Activated naive CD4-positive, alpha-beta T cell treated with anti-CD3 and anti-CD28 coated beads, Interleukin-2, amount 50 U/mL, for 24 hours (primary cell): ENCODE measurements at regions not wholly inside any gene's neighbourhood (a gene's known extent, or its start where the extent isn't known, plus 50 kb on each side); places are given as distances from the start of the nearest gene placed in this dataset.
"Not testable (repeated sequence)": the region's sequence is repeated elsewhere in the genome, so short reads cannot be mapped to it uniquely, and the experiment has no call there.

ENCODE experiments used
- H3K27ac Mint-ChIP-seq: one replicate; pipeline ENCODE4 v1.8.0; 2021; ENCODE audit warnings: mild to moderate bottlenecking, mixed read lengths
- H3K27me3 Mint-ChIP-seq: one replicate; pipeline ENCODE4 v1.8.0; 2021; ENCODE audit warnings: mixed read lengths
- H3K36me3 Mint-ChIP-seq: one replicate; pipeline ENCODE4 v1.8.0; 2021; ENCODE audit warnings: mixed read lengths
- H3K4me1 Mint-ChIP-seq: one replicate; pipeline ENCODE4 v1.8.0; 2021; ENCODE audit warnings: mixed read lengths
- H3K4me3 Mint-ChIP-seq: one replicate; pipeline ENCODE4 v1.8.0; 2021; ENCODE audit warnings: mild to moderate bottlenecking, mixed read lengths
- H3K9me3 Mint-ChIP-seq: one replicate; pipeline ENCODE4 v1.8.0; 2021; ENCODE audit warnings: mixed read lengths

DNA sequence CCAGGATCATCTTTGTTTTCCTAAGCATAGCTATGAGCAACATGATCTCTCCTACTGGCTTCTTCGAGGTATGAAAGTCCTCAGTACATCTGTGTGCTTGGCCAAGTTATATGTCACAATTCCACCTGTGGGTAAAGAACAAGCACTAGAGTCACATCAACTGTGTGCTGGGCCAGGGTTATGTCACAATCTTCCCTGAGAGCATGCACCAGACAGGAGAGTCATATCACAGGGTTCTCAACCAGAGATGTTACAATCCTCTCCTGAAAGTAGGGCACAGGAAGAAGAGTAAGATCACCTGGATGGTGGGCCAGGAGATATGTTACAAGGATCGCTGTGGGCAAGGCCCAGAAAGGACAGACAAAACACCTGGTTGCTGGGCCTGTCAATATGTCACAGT, 143.7 kb downstream of the ZNF675 start:
- no peaks in the 10 kb centered on the region for H3K9me3 Mint-ChIP-seq
- no peaks in the 10 kb centered on the region for H3K36me3 Mint-ChIP-seq
- no peak overlapping the region for H3K27ac Mint-ChIP-seq
- no peaks in the 10 kb centered on the region for H3K4me1 Mint-ChIP-seq
- H3K27me3 Mint-ChIP-seq: no peaks in the 10 kb centered on the region
- H3K4me3 Mint-ChIP-seq: no peak overlapping the region

DNA sequence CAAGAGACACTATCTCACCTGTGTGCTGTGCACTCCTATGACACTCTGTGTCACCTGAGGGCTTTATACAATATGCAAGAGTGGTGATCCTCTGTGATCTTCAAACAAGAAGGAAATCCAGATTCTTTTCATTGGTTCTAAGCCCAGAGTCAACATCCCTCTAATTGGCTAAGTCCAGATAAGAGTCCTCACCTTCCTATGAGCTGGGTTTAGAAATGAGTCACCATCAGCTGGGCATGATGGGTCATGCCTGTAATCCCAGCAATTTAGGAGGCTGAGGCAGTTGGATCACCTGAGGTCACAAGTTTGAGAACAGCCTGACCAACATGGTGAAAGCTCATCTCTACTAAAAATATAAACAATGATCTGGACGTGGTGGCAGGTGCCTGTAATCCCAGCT, 144.4 kb downstream of the ZNF675 start:
- Mint-ChIP-seq H3K36me3 (no peaks in the 10 kb centered on the region), H3K27me3 (peaks cover 2% of the 10 kb centered on the region), H3K9me3 (no peaks in the 10 kb centered on the region), H3K4me3 (no peak overlapping the region), H3K4me1 (no peaks in the 10 kb centered on the region), H3K27ac (no peak overlapping the region)

DNA sequence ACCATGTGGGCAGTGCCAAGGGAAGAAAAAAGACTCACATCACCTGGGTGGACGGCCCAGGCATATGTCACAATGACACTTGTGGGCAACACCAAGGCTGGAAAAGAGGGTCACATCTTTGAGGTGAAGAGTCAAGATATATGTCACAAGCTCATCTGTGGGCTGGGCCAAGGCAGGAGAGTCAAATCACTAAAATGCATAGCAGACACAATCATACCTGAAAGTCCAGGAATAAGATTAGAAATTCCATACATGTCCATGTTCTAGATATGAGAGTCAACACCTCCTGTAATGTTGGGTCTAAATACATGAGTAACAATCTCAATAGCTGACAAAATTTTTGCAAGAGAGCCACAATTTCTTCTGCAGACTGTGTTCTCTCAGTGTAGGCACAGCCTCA, 145.0 kb downstream of the ZNF675 start:
- no peaks in the 10 kb centered on the region for H3K4me1 Mint-ChIP-seq
- peaks cover 2% of the 10 kb centered on the region for H3K27me3 Mint-ChIP-seq
- H3K36me3 Mint-ChIP-seq: no peaks in the 10 kb centered on the region
- no peak overlapping the region for H3K4me3 Mint-ChIP-seq
- no peaks in the 10 kb centered on the region for H3K9me3 Mint-ChIP-seq
- H3K27ac Mint-ChIP-seq: no peak overlapping the region

DNA sequence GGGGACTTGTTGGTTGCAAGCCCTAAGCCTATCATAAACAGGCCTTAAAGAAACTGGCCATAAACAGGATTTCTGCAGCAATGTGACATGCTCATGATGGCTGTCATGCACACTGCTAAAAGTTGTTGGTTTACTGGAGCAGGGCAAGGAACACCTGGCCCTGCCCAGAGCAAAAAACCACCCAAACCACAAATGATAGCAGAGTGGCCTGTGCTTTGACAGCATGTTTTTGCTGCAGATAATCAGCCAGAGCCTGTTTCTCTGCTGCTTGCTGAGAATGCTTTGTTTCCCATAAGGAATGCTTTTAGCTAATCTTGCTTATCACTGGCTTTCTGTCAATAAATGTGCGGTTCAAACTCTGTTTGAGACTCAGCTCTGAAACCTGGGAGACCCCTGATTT, 144.9 kb upstream of the ZNF91 start:
- not testable (repeated sequence) for H3K4me3 Mint-ChIP-seq, H3K27ac Mint-ChIP-seq, H3K9me3 Mint-ChIP-seq, H3K4me1 Mint-ChIP-seq, H3K27me3 Mint-ChIP-seq, H3K36me3 Mint-ChIP-seq

- no peak overlapping the region for H3K4me3 Mint-ChIP-seq
- H3K27me3 Mint-ChIP-seq: peaks cover 8% of the 10 kb centered on the region
- peaks cover 6% of the 10 kb centered on the region for H3K36me3 Mint-ChIP-seq
- H3K9me3 Mint-ChIP-seq: peaks cover 8% of the 10 kb centered on the region
- no peak overlapping the region for H3K27ac Mint-ChIP-seq
- no peaks in the 10 kb centered on the region for H3K4me1 Mint-ChIP-seq
Measured at GRCh38 chr19:23539499-23539898, 144.2 kb upstream of the ZNF91 start.

- H3K4me3 Mint-ChIP-seq, H3K9me3 Mint-ChIP-seq, H3K27ac Mint-ChIP-seq, H3K4me1 Mint-ChIP-seq, H3K27me3 Mint-ChIP-seq, H3K36me3 Mint-ChIP-seq: not testable (repeated sequence)
Measured at GRCh38 chr19:23537136-23537535, 141.9 kb upstream of the ZNF91 start.

DNA sequence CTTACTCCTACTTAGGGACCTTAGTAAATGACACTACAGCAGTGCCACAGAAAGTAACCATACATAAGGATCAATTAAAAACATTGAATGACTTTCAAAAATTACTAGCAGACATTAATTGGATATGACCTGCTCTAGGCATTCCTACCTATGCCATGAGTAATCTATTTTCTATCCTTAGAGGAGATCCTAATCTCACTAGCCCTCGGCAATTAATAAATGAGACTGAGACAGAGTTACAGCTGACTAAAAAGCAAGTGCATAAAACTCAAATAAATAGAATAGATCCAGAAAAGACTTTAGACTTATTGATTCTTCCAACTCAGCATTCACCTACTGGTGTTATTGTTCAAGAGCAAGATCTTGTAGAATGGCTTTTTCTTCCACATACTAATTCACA, 141.1 kb upstream of the ZNF91 start:
- H3K27me3 Mint-ChIP-seq, H3K36me3 Mint-ChIP-seq, H3K27ac Mint-ChIP-seq, H3K9me3 Mint-ChIP-seq, H3K4me1 Mint-ChIP-seq, H3K4me3 Mint-ChIP-seq: not testable (repeated sequence)

DNA sequence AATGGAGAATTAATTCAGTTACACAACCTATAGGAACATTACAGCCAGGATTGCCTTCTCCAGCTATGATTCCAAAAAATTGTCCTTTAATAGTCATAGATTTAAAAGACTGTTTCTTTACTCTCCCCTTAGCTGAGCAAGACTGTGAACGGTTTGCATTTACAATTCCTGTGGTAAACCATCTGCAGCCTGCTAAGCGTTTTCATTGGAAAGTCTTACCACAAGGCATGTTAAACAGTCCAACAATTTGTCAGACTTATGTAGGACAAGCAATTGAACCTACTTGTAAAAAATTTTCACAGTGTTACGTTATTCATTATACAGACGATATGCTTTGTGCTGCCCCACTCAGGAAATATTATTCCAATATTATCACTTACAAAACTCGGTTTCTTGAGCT, 140.6 kb upstream of the ZNF91 start:
- H3K9me3 Mint-ChIP-seq, H3K36me3 Mint-ChIP-seq: not testable (repeated sequence)

DNA sequence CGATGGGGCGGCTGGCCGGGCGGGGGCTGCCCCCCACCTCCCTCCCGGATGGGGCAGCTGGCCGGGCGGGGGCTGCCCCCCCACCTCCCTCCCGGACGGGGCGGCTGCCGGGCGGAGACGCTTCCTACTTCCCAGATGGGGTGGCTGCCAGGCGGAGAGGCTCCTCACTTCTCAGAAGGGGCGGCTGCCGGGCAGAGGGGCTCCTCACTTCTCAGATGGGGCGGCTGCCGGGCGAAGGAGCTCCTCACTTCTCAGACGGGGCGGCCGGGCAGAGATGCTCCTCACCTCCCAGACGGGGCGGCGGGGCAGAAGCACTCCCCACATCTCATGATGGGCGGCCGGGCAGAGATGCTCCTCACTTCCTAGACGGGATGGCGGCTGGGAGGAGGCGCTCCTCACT, 138.2 kb upstream of the ZNF91 start:
- H3K4me3 Mint-ChIP-seq, H3K4me1 Mint-ChIP-seq, H3K27ac Mint-ChIP-seq, H3K27me3 Mint-ChIP-seq, H3K36me3 Mint-ChIP-seq, H3K9me3 Mint-ChIP-seq: not testable (repeated sequence)

More for the DNA sequence above, 140.6 kb upstream of the ZNF91 start:
- H3K4me3 Mint-ChIP-seq, H3K4me1 Mint-ChIP-seq, H3K27me3 Mint-ChIP-seq, H3K27ac Mint-ChIP-seq: not testable (repeated sequence)

DNA sequence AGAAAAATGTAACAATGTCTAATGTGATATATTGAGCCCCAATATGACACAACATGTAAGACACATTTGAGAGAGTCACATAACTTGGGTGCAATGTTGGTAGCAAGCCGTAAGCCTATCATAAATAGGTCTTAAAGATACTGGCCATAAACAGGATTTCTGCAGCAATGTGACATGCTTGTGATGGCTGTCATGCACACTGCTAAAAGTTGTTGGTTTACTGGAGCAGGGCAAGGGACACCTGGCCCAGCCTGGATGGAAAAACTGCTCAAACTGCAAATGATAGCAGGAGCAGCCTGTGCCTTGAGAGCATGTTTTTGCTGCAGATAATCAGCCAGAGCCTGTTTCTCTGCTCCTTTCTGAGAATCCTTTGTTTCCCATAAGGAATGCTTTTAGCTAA, 136.7 kb upstream of the ZNF91 start:
- H3K4me3 Mint-ChIP-seq: no peak overlapping the region
- peaks cover 6% of the 10 kb centered on the region for H3K27me3 Mint-ChIP-seq
- H3K4me1 Mint-ChIP-seq: no peaks in the 10 kb centered on the region
- H3K9me3 Mint-ChIP-seq: peaks cover 14% of the 10 kb centered on the region
- H3K36me3 Mint-ChIP-seq: peaks cover 6% of the 10 kb centered on the region
- H3K27ac Mint-ChIP-seq: no peak overlapping the region

GRCh38 chr19:23531231-23531790, 136.0 kb upstream of the ZNF91 start:
- H3K36me3 Mint-ChIP-seq: peaks cover 3% of the 10 kb centered on the region
- H3K9me3 Mint-ChIP-seq: peaks cover 9% of the 10 kb centered on the region
- H3K27me3 Mint-ChIP-seq: peaks cover 3% of the 10 kb centered on the region
- no peaks in the 10 kb centered on the region for H3K4me1 Mint-ChIP-seq
- H3K27ac Mint-ChIP-seq: no peak overlapping the region
- no peak overlapping the region for H3K4me3 Mint-ChIP-seq

DNA sequence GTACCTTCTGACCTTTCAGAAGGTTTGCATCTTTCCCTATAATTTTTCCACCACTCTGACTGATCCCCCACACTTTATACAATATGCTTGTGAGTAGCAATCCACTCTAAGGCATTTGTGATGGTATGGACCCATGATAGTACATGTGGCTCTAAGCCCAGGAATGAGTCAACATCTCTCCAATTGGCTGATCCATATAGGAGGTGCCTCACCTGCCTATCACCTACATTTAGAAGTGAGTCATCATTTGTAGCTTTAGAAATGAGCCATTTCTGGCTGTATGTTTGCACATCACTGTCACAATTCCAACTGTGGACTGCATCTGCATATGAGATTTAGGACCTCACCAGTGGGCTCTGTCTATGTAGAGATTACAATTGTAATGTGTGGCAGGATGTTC, 133.1 kb upstream of the ZNF91 start:
- Mint-ChIP-seq H3K4me1 (no peaks in the 10 kb centered on the region), H3K36me3 (no peaks in the 10 kb centered on the region), H3K9me3 (peaks cover 10% of the 10 kb centered on the region), H3K27me3 (no peaks in the 10 kb centered on the region), H3K4me3 (no peak overlapping the region), H3K27ac (no peak overlapping the region)

DNA sequence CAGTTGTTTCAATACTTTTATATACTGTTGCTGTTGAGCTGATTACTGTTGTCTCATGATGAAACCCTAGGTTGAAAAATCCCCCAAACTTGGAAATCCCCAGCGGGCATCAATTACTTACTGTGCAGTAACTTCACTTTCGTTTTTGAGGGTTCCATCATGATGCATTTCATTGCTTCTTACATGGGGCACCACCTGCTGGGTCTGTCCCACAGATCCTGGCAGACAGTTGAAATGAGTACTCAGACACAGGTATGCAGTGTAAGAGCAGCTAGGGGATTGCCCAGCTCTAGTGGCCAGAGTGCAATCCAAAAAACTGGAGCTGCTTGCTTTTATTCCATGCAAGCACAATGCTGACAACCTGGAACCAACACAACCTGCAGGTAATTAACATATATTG, 132.5 kb upstream of the ZNF91 start:
- H3K27me3 Mint-ChIP-seq: no peaks in the 10 kb centered on the region
- no peak overlapping the region for H3K4me3 Mint-ChIP-seq
- H3K9me3 Mint-ChIP-seq: peaks cover 10% of the 10 kb centered on the region
- no peak overlapping the region for H3K27ac Mint-ChIP-seq
- no peaks in the 10 kb centered on the region for H3K36me3 Mint-ChIP-seq
- no peaks in the 10 kb centered on the region for H3K4me1 Mint-ChIP-seq

DNA sequence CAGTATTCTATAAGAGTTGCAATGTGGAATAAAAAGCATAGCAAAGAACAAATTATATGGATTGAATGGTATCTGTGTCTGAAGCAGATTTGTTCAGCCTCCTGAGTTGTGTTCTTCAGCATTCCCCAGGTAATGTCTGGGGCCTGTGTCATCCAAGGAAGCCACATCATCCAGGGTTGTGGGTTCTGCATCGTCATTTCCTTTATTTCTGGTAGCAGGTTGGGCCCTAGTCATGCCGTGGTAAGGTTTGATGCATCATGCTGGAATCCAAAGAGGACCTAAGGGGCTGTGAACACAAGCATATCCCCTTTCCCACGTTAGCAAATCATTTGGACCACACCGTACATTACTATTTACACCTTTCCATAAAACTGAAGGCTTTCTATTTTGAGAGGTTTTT, 131.0 kb upstream of the ZNF91 start:
- Mint-ChIP-seq H3K27me3 (no peaks in the 10 kb centered on the region), H3K9me3 (peaks cover 10% of the 10 kb centered on the region), H3K4me1 (no peaks in the 10 kb centered on the region), H3K27ac (no peak overlapping the region), H3K4me3 (no peak overlapping the region), H3K36me3 (no peaks in the 10 kb centered on the region)

- Mint-ChIP-seq H3K4me3 (no peak overlapping the region), H3K27ac (no peak overlapping the region), H3K27me3 (no peaks in the 10 kb centered on the region), H3K4me1 (no peaks in the 10 kb centered on the region), H3K36me3 (no peaks in the 10 kb centered on the region), H3K9me3 (peaks cover 10% of the 10 kb centered on the region)
Measured at GRCh38 chr19:23525276-23525852, 130.1 kb upstream of the ZNF91 start.

DNA sequence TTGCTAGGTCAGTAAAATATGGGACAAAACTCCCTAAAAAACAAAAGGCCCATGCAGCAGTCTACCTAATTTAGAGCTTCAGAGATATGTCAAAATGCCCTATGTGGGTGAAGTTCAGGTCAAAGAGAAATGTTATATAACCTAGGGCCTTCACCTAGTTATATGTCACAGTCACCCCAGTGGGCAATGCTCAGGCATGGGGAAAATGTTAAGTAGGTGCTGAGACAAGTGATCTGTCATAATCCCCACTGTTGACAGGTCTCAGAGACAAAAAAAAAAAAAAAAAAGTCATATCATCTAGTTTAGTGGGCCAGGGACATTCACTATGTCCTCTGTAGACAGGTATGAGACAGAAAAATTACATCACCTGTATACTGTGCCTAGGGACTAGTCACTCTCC, 128.6 kb upstream of the ZNF91 start:
- Mint-ChIP-seq H3K4me3 (no peak overlapping the region), H3K9me3 (peaks cover 10% of the 10 kb centered on the region)

DNA sequence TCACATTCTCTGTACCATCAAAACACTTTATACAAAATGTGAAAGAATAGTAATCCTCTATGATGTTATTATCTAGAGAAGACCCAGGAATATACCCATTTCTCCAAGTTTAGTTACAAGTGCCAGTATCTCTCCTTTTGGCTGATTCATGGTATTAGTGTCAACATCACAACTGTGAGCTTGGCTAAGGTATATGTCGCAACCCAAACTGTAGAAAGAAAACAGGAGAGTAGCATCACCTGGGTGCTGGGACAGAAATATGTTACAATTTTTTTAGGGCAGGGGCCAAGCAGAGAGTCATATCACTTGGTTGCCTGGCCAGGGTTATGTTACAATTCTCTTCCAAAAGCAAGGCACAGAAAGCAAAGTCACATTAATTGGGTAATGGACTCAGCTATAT, 127.2 kb upstream of the ZNF91 start:
- H3K9me3 Mint-ChIP-seq: peaks cover 4% of the 10 kb centered on the region
- H3K36me3 Mint-ChIP-seq: no peaks in the 10 kb centered on the region
- H3K4me1 Mint-ChIP-seq: no peaks in the 10 kb centered on the region
- H3K4me3 Mint-ChIP-seq: no peak overlapping the region
- H3K27me3 Mint-ChIP-seq: no peaks in the 10 kb centered on the region
- H3K27ac Mint-ChIP-seq: no peak overlapping the region

More for the DNA sequence above, 128.6 kb upstream of the ZNF91 start:
- H3K27ac Mint-ChIP-seq: no peak overlapping the region
- H3K4me1 Mint-ChIP-seq: no peaks in the 10 kb centered on the region
- no peaks in the 10 kb centered on the region for H3K36me3 Mint-ChIP-seq
- H3K27me3 Mint-ChIP-seq: no peaks in the 10 kb centered on the region
